ENCODE measurements at regions not wholly inside any gene's neighbourhood (a gene's known extent, or its start where the extent isn't known, plus 50 kb on each side); places are given as distances from the start of the nearest gene placed in this dataset.
A peak's percentile ranks its signal among the peaks of the same experiment; 100 is the strongest.

DNA sequence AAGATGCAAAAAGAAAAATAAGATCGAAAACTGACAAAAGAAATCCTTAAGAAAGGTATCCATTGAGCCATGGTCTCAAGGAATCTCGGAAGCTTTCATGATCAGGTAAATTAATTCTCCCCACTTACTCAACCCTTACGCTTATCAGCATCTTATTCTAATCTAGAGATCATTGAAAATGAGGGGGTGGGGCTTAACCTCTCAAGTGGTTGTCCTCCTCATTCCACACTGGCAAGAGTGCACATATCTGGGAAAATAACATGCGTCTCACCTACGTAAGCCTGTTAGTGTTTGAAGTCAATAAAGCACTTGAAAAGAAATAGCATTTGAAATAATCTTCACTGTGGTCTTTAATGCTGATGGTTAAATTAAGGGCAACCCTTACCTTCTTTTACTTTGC, 82.5 kb upstream of the NEUROD1 start:
- no peaks in the 10 kb centered on the region for H3K36me3 ChIP-seq (ENCODE audit: low read depth, missing control alignments)
- peaks cover 37% of the 10 kb centered on the region for H3K4me1 ChIP-seq
- no peaks in the 10 kb centered on the region for H3K9me3 ChIP-seq
- DNase-seq, result no peak
- intact Hi-C loops (cut with DNase I; ENCODE audit: low total_unique reads), result no loop called here
- peak overlapping the region; percentile 59 to 64 for H3K27ac ChIP-seq
- H3K4me3 ChIP-seq, result no peak overlapping the region
- no peaks in the 10 kb centered on the region for H3K27me3 ChIP-seq
- TF ChIP-seq, protein P1, sequence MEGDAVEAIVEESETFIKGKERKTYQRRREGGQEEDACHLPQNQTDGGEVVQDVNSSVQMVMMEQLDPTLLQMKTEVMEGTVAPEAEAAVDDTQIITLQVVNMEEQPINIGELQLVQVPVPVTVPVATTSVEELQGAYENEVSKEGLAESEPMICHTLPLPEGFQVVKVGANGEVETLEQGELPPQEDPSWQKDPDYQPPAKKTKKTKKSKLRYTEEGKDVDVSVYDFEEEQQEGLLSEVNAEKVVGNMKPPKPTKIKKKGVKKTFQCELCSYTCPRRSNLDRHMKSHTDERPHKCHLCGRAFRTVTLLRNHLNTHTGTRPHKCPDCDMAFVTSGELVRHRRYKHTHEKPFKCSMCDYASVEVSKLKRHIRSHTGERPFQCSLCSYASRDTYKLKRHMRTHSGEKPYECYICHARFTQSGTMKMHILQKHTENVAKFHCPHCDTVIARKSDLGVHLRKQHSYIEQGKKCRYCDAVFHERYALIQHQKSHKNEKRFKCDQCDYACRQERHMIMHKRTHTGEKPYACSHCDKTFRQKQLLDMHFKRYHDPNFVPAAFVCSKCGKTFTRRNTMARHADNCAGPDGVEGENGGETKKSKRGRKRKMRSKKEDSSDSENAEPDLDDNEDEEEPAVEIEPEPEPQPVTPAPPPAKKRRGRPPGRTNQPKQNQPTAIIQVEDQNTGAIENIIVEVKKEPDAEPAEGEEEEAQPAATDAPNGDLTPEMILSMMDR (IDR thresholded peaks at IDR 0.05), result no peak
- no peak for TF ChIP-seq POLR2A (IDR thresholded peaks at IDR 0.05)
- WGBS, 2 donors, result 88 to 91% methylated on average over 5 of the region's 5 CpGs

DNA sequence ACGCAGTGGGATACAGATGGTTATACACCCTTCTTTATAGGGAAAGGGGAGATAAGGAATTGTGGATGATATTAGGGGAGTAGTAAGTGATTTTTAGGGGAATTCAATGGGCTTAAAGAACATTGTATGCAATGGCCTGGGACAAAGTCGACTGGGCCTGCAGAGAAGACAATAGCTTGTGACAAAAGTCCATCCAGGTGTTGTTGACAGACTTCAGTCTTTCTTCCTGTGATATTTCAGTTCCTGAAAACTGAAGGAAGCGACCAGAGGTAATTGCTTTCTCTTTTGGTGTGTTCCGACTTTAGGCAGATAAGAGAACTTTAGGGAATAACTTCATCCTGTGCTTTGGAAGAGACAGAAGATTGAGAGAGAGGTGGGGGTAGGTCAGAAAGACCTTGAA, 83.1 kb upstream of the NEUROD1 start:
- no peak for TF ChIP-seq POLR2A (IDR thresholded peaks at IDR 0.05)
- TF ChIP-seq, protein P1 (IDR thresholded peaks at IDR 0.05), result no peak
- WGBS, 2 donors, result 70 to 80% methylated on average over 4 of the region's 4 CpGs

DNA sequence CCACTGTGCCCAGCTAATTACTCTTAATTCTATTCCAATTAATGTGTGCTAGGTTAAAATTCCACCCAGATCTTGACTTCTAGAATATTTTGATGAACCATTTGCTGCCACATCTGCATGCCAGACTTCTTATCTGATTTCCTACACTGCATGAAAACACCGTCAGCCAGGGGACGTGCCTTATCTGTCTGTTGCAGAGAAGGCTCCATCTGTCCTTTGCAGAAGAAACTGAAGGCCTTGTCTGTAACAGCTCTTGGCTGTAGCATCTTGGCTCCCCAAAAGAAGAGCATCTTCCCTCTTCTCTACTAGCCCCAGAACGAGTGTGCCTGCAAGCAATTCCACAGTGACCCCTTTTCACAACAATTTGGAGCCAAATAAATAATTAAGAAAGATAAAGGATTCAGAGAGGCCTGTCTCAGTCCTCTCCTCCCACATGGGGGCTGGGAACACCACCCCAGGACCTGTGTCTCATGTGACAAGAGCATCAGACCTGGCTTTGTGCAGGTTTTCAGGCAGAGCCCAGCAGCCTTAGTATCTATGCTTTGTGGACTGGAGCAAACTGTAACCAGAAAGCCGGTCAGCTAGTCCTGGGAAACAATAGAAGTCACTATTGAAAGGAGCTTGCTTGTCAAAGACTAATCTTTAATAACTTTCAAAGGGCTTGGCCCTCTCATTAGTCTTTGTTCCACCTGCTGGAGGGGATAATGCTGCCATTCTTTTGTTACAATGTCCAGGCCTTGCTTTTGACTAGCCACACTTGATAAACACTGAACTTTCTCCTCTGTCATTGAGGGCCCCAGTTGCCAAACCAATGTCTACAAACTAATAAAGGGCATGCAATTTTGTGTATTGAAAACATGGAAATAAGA, 84.0 kb upstream of the NEUROD1 start:
- Histone ChIP-seq H3K4me3 (no peak overlapping the region), H3K27me3 (no peaks in the 10 kb centered on the region), H3K9me3 (no peaks in the 10 kb centered on the region), H3K4me1 (peaks cover 37% of the 10 kb centered on the region), H3K36me3 (ENCODE audit: low read depth, missing control alignments) (no peaks in the 10 kb centered on the region), H3K27ac (peak overlapping the region; percentile 4 to 59)
- DNase-seq, result peak; percentile 38
- intact Hi-C loops (cut with DNase I; ENCODE audit: low total_unique reads), result no loop called here
- no peak for TF ChIP-seq POLR2A (IDR thresholded peaks at IDR 0.05)
- TF ChIP-seq, protein P1 (IDR thresholded peaks at IDR 0.05), result no peak
- 46 to 63% methylated on average over 4 of the region's 4 CpGs for WGBS, 2 donors

More for the DNA sequence above, 83.1 kb upstream of the NEUROD1 start:
- H3K9me3 ChIP-seq, result no peaks in the 10 kb centered on the region
- H3K27me3 ChIP-seq, result no peaks in the 10 kb centered on the region
- H3K4me3 ChIP-seq, result no peak overlapping the region
- peak overlapping the region; percentile 59 to 64 for H3K27ac ChIP-seq
- no peak for DNase-seq
- intact Hi-C loops (cut with DNase I; ENCODE audit: low total_unique reads), result no loop called here
- peaks cover 37% of the 10 kb centered on the region for H3K4me1 ChIP-seq
- H3K36me3 ChIP-seq (ENCODE audit: low read depth, missing control alignments), result no peaks in the 10 kb centered on the region

DNA sequence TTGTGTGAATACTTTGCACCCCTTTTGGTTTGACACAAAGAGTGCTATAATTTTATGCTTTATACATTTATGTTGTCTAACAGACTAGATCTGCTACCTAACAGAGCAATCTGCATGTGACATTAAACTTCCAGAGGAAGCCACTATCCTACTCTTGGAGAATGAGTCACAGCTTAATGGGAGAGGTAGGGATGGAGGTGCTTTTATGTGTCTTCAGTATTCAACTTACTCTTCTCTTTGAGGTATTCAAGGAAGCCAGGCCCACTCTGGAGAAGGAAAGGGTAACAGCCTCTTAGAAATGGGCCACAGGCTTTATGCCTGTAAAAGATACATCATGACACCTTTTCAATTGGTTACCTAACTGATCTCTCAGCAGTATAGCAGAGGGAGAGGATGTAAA, 85.8 kb upstream of the NEUROD1 start:
- no peak for DNase-seq
- H3K4me3 ChIP-seq, result no peak overlapping the region
- no peaks in the 10 kb centered on the region for H3K27me3 ChIP-seq
- peak overlapping the region in 1 of 2 donors; percentile 1 for H3K27ac ChIP-seq
- intact Hi-C loops (cut with DNase I; ENCODE audit: low total_unique reads), result no loop called here
- H3K4me1 ChIP-seq, result peaks cover 31% of the 10 kb centered on the region
- H3K9me3 ChIP-seq, result no peaks in the 10 kb centered on the region
- no peaks in the 10 kb centered on the region for H3K36me3 ChIP-seq (ENCODE audit: low read depth, missing control alignments)
- no peak for TF ChIP-seq POLR2A (IDR thresholded peaks at IDR 0.05)
- TF ChIP-seq, protein P1 (IDR thresholded peaks at IDR 0.05), result no peak

DNA sequence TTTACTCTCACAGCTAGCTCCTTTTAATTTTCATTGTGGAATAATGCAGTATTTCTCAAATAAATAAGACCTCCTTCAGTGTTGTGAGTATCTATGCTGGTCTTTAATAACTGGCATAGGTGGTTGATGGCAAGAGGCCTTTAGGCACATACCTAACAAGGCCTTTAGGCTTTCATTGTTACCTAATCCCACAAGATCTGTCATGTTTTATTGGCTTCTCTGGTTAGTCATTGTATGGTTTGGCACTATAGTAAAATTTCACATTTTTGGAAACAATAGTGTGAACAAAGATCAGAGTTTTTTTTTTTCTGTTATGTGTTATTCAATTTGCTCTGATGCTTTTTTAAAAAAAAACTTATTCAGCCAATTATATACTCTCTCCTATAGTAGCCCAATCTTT, 89.8 kb upstream of the NEUROD1 start:
- H3K4me3 ChIP-seq, result no peak overlapping the region
- H3K4me1 ChIP-seq, result peaks cover under 1% of the 10 kb centered on the region
- no peak overlapping the region for H3K27ac ChIP-seq
- no peaks in the 10 kb centered on the region for H3K27me3 ChIP-seq
- intact Hi-C loops (cut with DNase I; ENCODE audit: low total_unique reads), result no loop called here
- DNase-seq, result no peak
- TF ChIP-seq POLR2A (IDR thresholded peaks at IDR 0.05), result no peak
- TF ChIP-seq, protein P1 (IDR thresholded peaks at IDR 0.05), result no peak
- no peaks in the 10 kb centered on the region for H3K36me3 ChIP-seq (ENCODE audit: low read depth, missing control alignments)
- no peaks in the 10 kb centered on the region for H3K9me3 ChIP-seq
